ENCODE measurements at regions not wholly inside any gene's neighbourhood (a gene's known extent, or its start where the extent isn't known, plus 50 kb on each side); places are given as distances from the start of the nearest gene placed in this dataset.

DNA sequence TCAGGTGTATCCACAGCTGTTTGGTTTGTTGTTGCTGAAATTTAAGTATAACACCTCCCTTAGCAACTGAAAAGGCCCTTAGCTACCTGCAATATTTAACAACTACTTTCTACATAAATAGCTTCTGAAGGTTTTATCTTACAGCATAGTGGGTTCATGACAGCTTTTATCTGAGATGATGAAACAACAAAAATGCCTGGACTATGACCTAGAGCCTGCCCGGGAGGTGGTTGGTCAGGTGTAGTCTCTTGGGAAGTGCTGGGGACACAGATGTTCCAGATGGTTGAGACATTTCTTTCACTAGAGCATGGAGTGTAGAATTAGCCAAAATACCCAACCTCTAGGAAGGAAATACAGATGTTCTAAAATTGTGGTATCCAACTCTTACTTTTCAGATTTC, 705.4 kb downstream of the MAFB start:
- Histone ChIP-seq H3K9me3 (no peaks in the 10 kb centered on the region), H3K4me1 (peaks cover 0 to 24% (median 11%) of the 10 kb centered on the region in 4 donors), H3K36me3 (no peaks in the 10 kb centered on the region), H3K4me3 (no peak overlapping the region), H3K27ac (no peak overlapping the region), H3K27me3 (no peaks in the 10 kb centered on the region)
- 85 to 87% methylated on average over 1 of the region's 1 CpG for WGBS, 2 donors
- no peak for TF ChIP-seq POLR2A (IDR thresholded peaks at IDR 0.05)
- TF ChIP-seq EP300 (IDR thresholded peaks at IDR 0.05): no peak
- TF ChIP-seq, protein P1, sequence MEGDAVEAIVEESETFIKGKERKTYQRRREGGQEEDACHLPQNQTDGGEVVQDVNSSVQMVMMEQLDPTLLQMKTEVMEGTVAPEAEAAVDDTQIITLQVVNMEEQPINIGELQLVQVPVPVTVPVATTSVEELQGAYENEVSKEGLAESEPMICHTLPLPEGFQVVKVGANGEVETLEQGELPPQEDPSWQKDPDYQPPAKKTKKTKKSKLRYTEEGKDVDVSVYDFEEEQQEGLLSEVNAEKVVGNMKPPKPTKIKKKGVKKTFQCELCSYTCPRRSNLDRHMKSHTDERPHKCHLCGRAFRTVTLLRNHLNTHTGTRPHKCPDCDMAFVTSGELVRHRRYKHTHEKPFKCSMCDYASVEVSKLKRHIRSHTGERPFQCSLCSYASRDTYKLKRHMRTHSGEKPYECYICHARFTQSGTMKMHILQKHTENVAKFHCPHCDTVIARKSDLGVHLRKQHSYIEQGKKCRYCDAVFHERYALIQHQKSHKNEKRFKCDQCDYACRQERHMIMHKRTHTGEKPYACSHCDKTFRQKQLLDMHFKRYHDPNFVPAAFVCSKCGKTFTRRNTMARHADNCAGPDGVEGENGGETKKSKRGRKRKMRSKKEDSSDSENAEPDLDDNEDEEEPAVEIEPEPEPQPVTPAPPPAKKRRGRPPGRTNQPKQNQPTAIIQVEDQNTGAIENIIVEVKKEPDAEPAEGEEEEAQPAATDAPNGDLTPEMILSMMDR (IDR thresholded peaks at IDR 0.05): no peak
- no peak for DNase-seq (ENCODE audit: low spot score in 2 of 2)

DNA sequence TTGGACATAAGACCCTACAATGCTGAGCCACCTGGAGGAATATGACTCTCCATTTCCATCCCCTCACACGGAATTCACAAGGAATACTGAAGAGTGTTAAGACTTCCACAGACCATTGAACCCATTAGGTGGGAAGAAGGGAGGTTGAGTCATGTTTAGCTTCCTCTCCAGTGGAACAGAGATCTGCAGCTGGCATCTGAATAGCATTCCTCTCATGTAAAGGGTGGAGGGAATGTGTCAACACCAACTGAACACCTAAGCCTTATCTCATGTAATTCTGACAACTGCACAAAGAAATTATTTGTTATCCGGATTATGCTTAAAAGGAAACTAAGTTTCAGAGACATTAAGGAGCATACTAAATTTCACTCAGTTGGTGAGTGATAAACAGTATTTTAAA, 705.9 kb downstream of the MAFB start:
- H3K4me3 ChIP-seq: no peak overlapping the region
- no peak overlapping the region for H3K27ac ChIP-seq
- DNase-seq (ENCODE audit: low spot score in 2 of 2): no peak
- no peaks in the 10 kb centered on the region for H3K27me3 ChIP-seq
- WGBS, 2 donors: 79 to 94% methylated on average over 2 of the region's 2 CpGs
- H3K9me3 ChIP-seq: no peaks in the 10 kb centered on the region
- TF ChIP-seq POLR2A (IDR thresholded peaks at IDR 0.05) (no peak), EP300 (IDR thresholded peaks at IDR 0.05) (no peak)
- TF ChIP-seq, protein P1 (IDR thresholded peaks at IDR 0.05): no peak
- no peaks in the 10 kb centered on the region for H3K36me3 ChIP-seq
- peaks cover 0 to 24% (median 11%) of the 10 kb centered on the region in 4 donors for H3K4me1 ChIP-seq

DNA sequence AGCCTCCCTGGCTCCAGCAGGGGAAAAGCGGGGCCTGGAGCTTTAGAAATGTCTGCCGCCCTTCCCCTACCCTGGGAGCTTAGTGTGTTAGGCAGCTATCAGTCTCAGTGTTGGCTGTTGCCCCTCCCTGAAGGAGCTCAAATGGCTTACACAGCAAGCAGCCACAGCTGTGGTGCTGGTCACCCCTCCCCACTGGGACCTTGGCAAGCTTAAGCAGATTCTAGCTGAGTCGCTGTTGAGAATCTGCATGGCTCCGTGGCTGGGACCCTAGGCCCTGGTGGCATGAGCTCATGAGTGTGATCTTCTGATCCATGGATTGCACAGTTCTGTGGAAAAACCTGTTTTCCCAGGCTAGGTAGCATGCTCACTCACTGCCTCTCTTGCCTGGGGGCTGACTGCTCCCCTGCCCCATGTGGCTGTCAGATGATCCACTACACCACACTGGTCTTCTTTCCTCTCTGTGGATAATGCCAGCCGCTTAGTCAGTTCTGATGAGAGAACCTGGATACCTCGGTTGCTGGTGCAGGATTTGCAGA, 714.0 kb downstream of the MAFB start:
- Histone ChIP-seq H3K36me3 (no peaks in the 10 kb centered on the region), H3K27ac (no peak overlapping the region), H3K4me3 (no peak overlapping the region), H3K27me3 (no peaks in the 10 kb centered on the region), H3K4me1 (no peaks in the 10 kb centered on the region), H3K9me3 (peaks cover 0 to 4% (median 0%) of the 10 kb centered on the region in 4 donors)
- WGBS, 2 donors: 74 to 93% methylated on average over 6 of the region's 6 CpGs
- TF ChIP-seq, protein P1 (IDR thresholded peaks at IDR 0.05): no peak
- TF ChIP-seq EP300 (IDR thresholded peaks at IDR 0.05): no peak
- TF ChIP-seq POLR2A (IDR thresholded peaks at IDR 0.05): no peak
- no peak for DNase-seq (ENCODE audit: low spot score in 2 of 2)

DNA sequence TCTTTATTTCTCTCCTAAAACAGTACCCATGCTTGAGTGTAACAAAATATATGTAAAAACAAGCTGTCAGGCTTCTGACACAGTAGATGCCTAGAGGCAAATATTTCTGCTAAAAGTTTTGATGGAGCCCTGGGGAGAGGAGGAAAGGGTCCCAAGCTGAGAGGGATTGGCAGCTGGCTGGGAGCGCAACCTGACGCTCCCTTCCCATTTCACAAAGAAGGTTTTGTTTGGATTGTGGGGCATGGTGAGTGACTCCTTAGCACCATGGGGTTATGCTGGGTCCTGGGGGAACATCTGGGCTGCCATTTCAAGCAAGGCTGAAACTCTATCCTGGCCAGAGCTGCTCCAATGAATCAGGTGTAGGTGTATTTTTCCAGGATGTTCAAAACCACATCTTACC, 720.5 kb downstream of the MAFB start:
- H3K36me3 ChIP-seq: no peaks in the 10 kb centered on the region
- no peaks in the 10 kb centered on the region for H3K27me3 ChIP-seq
- TF ChIP-seq, protein P1 (IDR thresholded peaks at IDR 0.05): no peak
- TF ChIP-seq POLR2A (IDR thresholded peaks at IDR 0.05) (no peak), EP300 (IDR thresholded peaks at IDR 0.05) (no peak)
- H3K4me1 ChIP-seq: no peaks in the 10 kb centered on the region
- H3K27ac ChIP-seq: no peak overlapping the region
- no peak overlapping the region for H3K4me3 ChIP-seq
- DNase-seq (ENCODE audit: low spot score in 2 of 2): no peak
- 39 to 54% methylated on average over 2 of the region's 2 CpGs for WGBS, 2 donors
- H3K9me3 ChIP-seq: peaks cover 0 to 6% (median 0%) of the 10 kb centered on the region in 4 donors

DNA sequence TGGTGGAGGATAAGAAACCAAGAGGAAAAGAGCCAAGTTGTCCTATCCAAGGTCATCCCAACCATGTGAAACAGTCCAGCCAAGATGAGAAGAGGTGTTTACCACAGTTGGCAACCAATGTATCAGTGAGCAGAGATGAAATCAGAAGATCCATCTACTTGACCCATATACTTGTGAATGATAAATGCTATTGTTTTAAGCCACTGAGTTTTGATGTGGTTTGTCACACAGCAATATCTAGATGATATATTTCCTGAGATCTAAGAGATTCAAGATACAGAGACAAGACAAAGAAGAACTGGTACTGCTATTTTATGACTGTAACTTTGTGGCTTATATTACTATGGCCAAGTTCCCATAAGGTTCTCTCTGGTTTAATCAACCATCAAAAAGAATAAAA, 721.2 kb downstream of the MAFB start:
- Histone ChIP-seq H3K27me3 (no peaks in the 10 kb centered on the region), H3K4me1 (no peaks in the 10 kb centered on the region), H3K36me3 (no peaks in the 10 kb centered on the region), H3K4me3 (no peak overlapping the region), H3K9me3 (peaks cover 0 to 6% (median 0%) of the 10 kb centered on the region in 4 donors), H3K27ac (no peak overlapping the region)
- DNase-seq (ENCODE audit: low spot score in 2 of 2): no peak
- TF ChIP-seq, protein P1 (IDR thresholded peaks at IDR 0.05): no peak
- TF ChIP-seq EP300 (IDR thresholded peaks at IDR 0.05): no peak
- no peak for TF ChIP-seq POLR2A (IDR thresholded peaks at IDR 0.05)

Measured in tibial nerve (tissue), 4 donors.